Neural progenitor cell (in vitro differentiated cells): ENCODE measurements at regions not wholly inside any gene's neighbourhood (a gene's known extent, or its start where the extent isn't known, plus 50 kb on each side); places are given as distances from the start of the nearest gene placed in this dataset.

ENCODE experiments used
- DNase-seq: peaks from one replicate; pipeline ENCODE4 v3.0.0-alpha.2; 2016; ENCODE audit warnings: low spot score
- H2AFZ ChIP-seq: fragments of 200-600 bp; sonication (generic); replicated peaks from 2 replicates; pipeline ENCODE4 v1.6.1; 2016; ENCODE audit warnings: antibody characterized with exemption
- H3F3A ChIP-seq: fragments of 200-600 bp; sonication (generic); 2 replicates; pipeline ENCODE4 v1.6.1; 2016; ENCODE audit warnings: antibody characterized with exemption, low read depth
- H3K27ac ChIP-seq: fragments of 200-600 bp; sonication (generic); 2 replicates; pipeline ENCODE4 v1.5.1; 2016; ENCODE audit warnings: mild to moderate bottlenecking
- H3K27me3 ChIP-seq: fragments of 200-600 bp; sonication (generic); 2 replicates; pipeline ENCODE4 v1.6.1; 2016; ENCODE audit warnings: mild to moderate bottlenecking, moderate library complexity
- H3K36me3 ChIP-seq: fragments of 200-600 bp; sonication (generic); 2 replicates; pipeline ENCODE4 v1.5.1; 2016
- H3K4me1 ChIP-seq: fragments of 200-600 bp; sonication (generic); 2 replicates; pipeline ENCODE4 v1.6.1; 2016; ENCODE audit warnings: mixed run types
- H3K4me2 ChIP-seq: fragments of 200-600 bp; sonication (generic); 2 replicates; pipeline ENCODE4 v1.6.1; 2016
- H3K4me3 ChIP-seq: fragments of 200-600 bp; sonication (generic); 2 replicates; pipeline ENCODE4 v1.5.1; 2016
- H3K79me2 ChIP-seq: fragments of 200-600 bp; sonication (generic); 2 replicates; pipeline ENCODE4 v1.6.1; 2016; ENCODE audit warnings: low read depth
- H3K9ac ChIP-seq: fragments of 200-600 bp; sonication (generic); 2 replicates; pipeline ENCODE4 v1.6.1; 2016
- H3K9me3 ChIP-seq: fragments of 200-600 bp; sonication (generic); 2 replicates; pipeline ENCODE4 v1.5.1; 2016; ENCODE audit warnings: low read depth
- H4K20me1 ChIP-seq: fragments of 200-600 bp; sonication (generic); 2 replicates; pipeline ENCODE4 v1.6.1; 2016; ENCODE audit warnings: low read depth
- H3K27ac Mint-ChIP-seq: 3 replicates; pipeline ENCODE4 v1.8.0; 2021; ENCODE audit warnings: mixed read lengths
- H3K27me3 Mint-ChIP-seq: 2 replicates; pipeline ENCODE4 v1.8.0; 2022; ENCODE audit warnings: low read depth, mild to moderate bottlenecking, inconsistent platforms, moderate library complexity, mixed read lengths; ENCODE audit not compliant: insufficient read depth
- H3K36me3 Mint-ChIP-seq: 3 replicates; pipeline ENCODE4 v1.8.0; 2021; ENCODE audit warnings: mixed read lengths
- H3K4me1 Mint-ChIP-seq: 3 replicates; pipeline ENCODE4 v1.8.0; 2021; ENCODE audit warnings: mixed read lengths
- H3K4me3 Mint-ChIP-seq: 3 replicates; pipeline ENCODE4 v1.8.0; 2021; ENCODE audit warnings: mild to moderate bottlenecking, moderate library complexity, mixed read lengths
- H3K9me3 Mint-ChIP-seq: 3 replicates; pipeline ENCODE4 v1.8.0; 2020; ENCODE audit warnings: mixed read lengths
- CTCF ChIP-seq: fragments of 200-600 bp; sonication (generic); IDR thresholded peaks from 2 replicates; pipeline ENCODE4 v1.5.1; 2017; ENCODE audit warnings: antibody characterized with exemption, mild to moderate bottlenecking
- EZH2 ChIP-seq: fragments of 200-600 bp; sonication (generic); IDR thresholded peaks from 2 replicates; pipeline ENCODE4 v1.6.1; 2017; ENCODE audit warnings: antibody characterized with exemption, mild to moderate bottlenecking, moderate library complexity
- EZH2phosphoT487 ChIP-seq: fragments of 200-600 bp; sonication (generic); IDR thresholded peaks from 2 replicates; pipeline ENCODE4 v1.6.1; 2017; ENCODE audit warnings: antibody characterized with exemption

GRCh38 chr13:65985612-65986011 lies 1244.5 kb downstream of the PCDH9 start:
- Mint-ChIP-seq H3K4me1 (no peaks in the 10 kb centered on the region), H3K27ac (no peak overlapping the region), H3K9me3 (no peaks in the 10 kb centered on the region), H3K4me3 (no peak overlapping the region), H3K27me3 (no peaks in the 10 kb centered on the region), H3K36me3 (no peaks in the 10 kb centered on the region)
- no peak overlapping the region for H3K9ac ChIP-seq
- H3K27ac ChIP-seq = no peak overlapping the region
- no peaks in the 10 kb centered on the region for H3K79me2 ChIP-seq
- H3K4me3 ChIP-seq = no peak overlapping the region
- peak; percentile 39 for DNase-seq
- no peak overlapping the region for H3K4me2 ChIP-seq
- no peaks in the 10 kb centered on the region for H3K9me3 ChIP-seq
- TF ChIP-seq CTCF (peak; percentile 50), EZH2phosphoT487 (no peak), EZH2 (no peak)
- H3K36me3 ChIP-seq = no peaks in the 10 kb centered on the region
- H2AFZ ChIP-seq = no peak overlapping the region
- H3K27me3 ChIP-seq = no peaks in the 10 kb centered on the region
- H3F3A ChIP-seq = no peaks in the 10 kb centered on the region
- H3K4me1 ChIP-seq = no peaks in the 10 kb centered on the region
- no peaks in the 10 kb centered on the region for H4K20me1 ChIP-seq

- no peak overlapping the region for H3K4me3 ChIP-seq
- DNase-seq = no peak
- Mint-ChIP-seq H3K27ac (no peak overlapping the region), H3K9me3 (peaks cover 13% of the 10 kb centered on the region), H3K4me3 (no peak overlapping the region), H3K4me1 (no peaks in the 10 kb centered on the region), H3K27me3 (no peaks in the 10 kb centered on the region), H3K36me3 (no peaks in the 10 kb centered on the region)
- H3K9me3 ChIP-seq = no peaks in the 10 kb centered on the region
- TF ChIP-seq EZH2phosphoT487 = no peak
- TF ChIP-seq EZH2 = no peak
- no peak for TF ChIP-seq CTCF
- no peak overlapping the region for H3K4me2 ChIP-seq
- H3K79me2 ChIP-seq = no peaks in the 10 kb centered on the region
- H3F3A ChIP-seq = no peaks in the 10 kb centered on the region
- no peak overlapping the region for H2AFZ ChIP-seq
- H3K4me1 ChIP-seq = no peaks in the 10 kb centered on the region
- peaks cover 4% of the 10 kb centered on the region for H3K36me3 ChIP-seq
- no peaks in the 10 kb centered on the region for H4K20me1 ChIP-seq
- H3K9ac ChIP-seq = no peak overlapping the region
- no peak overlapping the region for H3K27ac ChIP-seq
- no peaks in the 10 kb centered on the region for H3K27me3 ChIP-seq
These were observed 1252.6 kb downstream of the PCDH9 start for GRCh38 chr13:65977525-65977924.

- H3K36me3 ChIP-seq = peaks cover 4% of the 10 kb centered on the region
- no peaks in the 10 kb centered on the region for H3K79me2 ChIP-seq
- no peak for TF ChIP-seq EZH2phosphoT487
- TF ChIP-seq CTCF = no peak
- TF ChIP-seq EZH2 = no peak
- peaks cover 7% of the 10 kb centered on the region for H3K9me3 Mint-ChIP-seq
- H3F3A ChIP-seq = no peaks in the 10 kb centered on the region
- peak overlapping the region; percentile 75 for H2AFZ ChIP-seq
- no peak overlapping the region for H3K27ac ChIP-seq
- H3K4me1 ChIP-seq = peaks cover 8% of the 10 kb centered on the region
- H3K27me3 Mint-ChIP-seq = no peaks in the 10 kb centered on the region
- no peak overlapping the region for H3K9ac ChIP-seq
- DNase-seq = peak; percentile 38
- H4K20me1 ChIP-seq = no peaks in the 10 kb centered on the region
- no peaks in the 10 kb centered on the region for H3K36me3 Mint-ChIP-seq
- H3K27ac Mint-ChIP-seq = peak overlapping the region; percentile 19
- no peaks in the 10 kb centered on the region for H3K9me3 ChIP-seq
- H3K4me2 ChIP-seq = no peak overlapping the region
- no peak overlapping the region for H3K4me3 ChIP-seq
- no peak overlapping the region for H3K4me3 Mint-ChIP-seq
- no peaks in the 10 kb centered on the region for H3K27me3 ChIP-seq
- peaks cover 12% of the 10 kb centered on the region for H3K4me1 Mint-ChIP-seq
These were observed 1258.6 kb downstream of the PCDH9 start for GRCh38 chr13:65971541-65971940.

GRCh38 chr13:65966991-65967451 lies 1263.1 kb downstream of the PCDH9 start:
- peak; percentile 53 for DNase-seq
- TF ChIP-seq CTCF (peak; percentile 61), EZH2 (no peak)

More at GRCh38 chr13:65966991-65967451, 1263.1 kb downstream of the PCDH9 start:
- no peaks in the 10 kb centered on the region for H3K27me3 Mint-ChIP-seq
- peaks cover 8% of the 10 kb centered on the region for H3K4me1 ChIP-seq
- H3K79me2 ChIP-seq = no peaks in the 10 kb centered on the region
- no peaks in the 10 kb centered on the region for H4K20me1 ChIP-seq
- no peaks in the 10 kb centered on the region for H3F3A ChIP-seq
- H3K4me1 Mint-ChIP-seq = peaks cover 12% of the 10 kb centered on the region
- no peak overlapping the region for H3K4me3 ChIP-seq
- no peaks in the 10 kb centered on the region for H3K9me3 ChIP-seq
- H3K27ac ChIP-seq = no peak overlapping the region
- H3K27me3 ChIP-seq = no peaks in the 10 kb centered on the region
- H3K36me3 ChIP-seq = no peaks in the 10 kb centered on the region
- H2AFZ ChIP-seq = peak overlapping the region; percentile 84
- H3K9me3 Mint-ChIP-seq = peaks cover 3% of the 10 kb centered on the region
- no peak overlapping the region for H3K4me2 ChIP-seq
- H3K27ac Mint-ChIP-seq = no peak overlapping the region
- H3K4me3 Mint-ChIP-seq = no peak overlapping the region
- no peak overlapping the region for H3K9ac ChIP-seq
- no peaks in the 10 kb centered on the region for H3K36me3 Mint-ChIP-seq
